Common myeloid progenitor, CD34-positive (primary cell): ENCODE measurements at regions not wholly inside any gene's neighbourhood (a gene's known extent, or its start where the extent isn't known, plus 50 kb on each side); places are given as distances from the start of the nearest gene placed in this dataset.
"Not testable (repeated sequence)": the region's sequence is repeated elsewhere in the genome, so short reads cannot be mapped to it uniquely, and the experiment has no call there.

Experiments used
- CTCF ChIA-PET: fragments of 350-600 bp; sonication (Branson Sonifier 250); formaldehyde crosslinking; loops from one replicate; lab custom pipeline; 2021; ENCODE audit warnings: antibody characterized with exemption; lab: Charles Lee
- POLR2A ChIA-PET: fragments of 350-600 bp; sonication (Branson Sonifier 250); formaldehyde crosslinking; loops from one replicate; lab custom pipeline; 2021; ENCODE audit warnings: antibody characterized with exemption; lab: Charles Lee
- DNase-seq, 3 donors: peaks; one replicate each; pipeline versions ENCODE4 v3.0.0 to v3.0.0-alpha.2; 2013
- H3K27ac ChIP-seq, 2 experiments: 1 replicate in 1 of 2; 2 replicates in 1 of 2; pipeline ENCODE4 v1.7.0; 2013; ENCODE audit warnings: inconsistent platforms in 2 of 2, low read length in 2 of 2, mild to moderate bottlenecking in 2 of 2, low read depth in 1 of 2, moderate library complexity in 1 of 2; ENCODE audit not compliant: severe bottlenecking in 2 of 2, insufficient read depth in 1 of 2, poor library complexity in 1 of 2
- H3K27me3 ChIP-seq, 5 experiments: replicated peaks in 2 of 5; 1 replicate in 3 of 5; 2 replicates in 2 of 5; pipeline versions ENCODE4 v1.6.1 to v1.7.0; 2013; ENCODE audit warnings: low read length in 4 of 5, mild to moderate bottlenecking in 2 of 5, moderate library complexity in 2 of 5, inconsistent platforms in 1 of 5; ENCODE audit not compliant: insufficient read depth in 5 of 5, control insufficient read depth in 4 of 5
- H3K36me3 ChIP-seq, 4 experiments: 1 replicate in 2 of 4; 2 replicates in 2 of 4; pipeline versions ENCODE4 v1.6.1 to v1.7.0; 2013; ENCODE audit warnings: low read length in 3 of 4, control low read depth in 1 of 4, mild to moderate bottlenecking in 1 of 4; ENCODE audit not compliant: control insufficient read depth in 4 of 4, insufficient read depth in 4 of 4
- H3K4me1 ChIP-seq, 4 experiments: 1 replicate in 3 of 4; 2 replicates in 1 of 4; pipeline versions ENCODE4 v1.6.1 to v1.7.1; 2013; ENCODE audit warnings: low read length in 3 of 4, mild to moderate bottlenecking in 3 of 4, control low read depth in 1 of 4, inconsistent platforms in 1 of 4, moderate library complexity in 1 of 4; ENCODE audit not compliant: control insufficient read depth in 4 of 4, insufficient read depth in 4 of 4; ENCODE audit errors: control extremely low read depth in 1 of 4
- H3K4me3 ChIP-seq, 7 experiments: 1 replicate in 4 of 7; 2 replicates in 3 of 7; pipeline versions ENCODE4 v1.5.1 to v1.7.0; 2013; ENCODE audit warnings: mild to moderate bottlenecking in 7 of 7, low read length in 6 of 7, moderate library complexity in 6 of 7, inconsistent platforms in 2 of 7, low read depth in 2 of 7, control low read depth in 1 of 7; ENCODE audit not compliant: insufficient read depth in 4 of 7, control insufficient read depth in 1 of 7; ENCODE audit errors: extremely low read depth in 1 of 7
- H3K9me3 ChIP-seq, 5 experiments: 1 replicate in 4 of 5; 2 replicates in 1 of 5; pipeline versions ENCODE4 v1.6.1 to v1.7.1; 2013; ENCODE audit warnings: low read length in 4 of 5, mild to moderate bottlenecking in 2 of 5, inconsistent platforms in 1 of 5, low read depth in 1 of 5, moderate library complexity in 1 of 5; ENCODE audit not compliant: control insufficient read depth in 4 of 5, insufficient read depth in 2 of 5; ENCODE audit errors: control extremely low read depth in 1 of 5
- WGBS: methylation state at CpG from one replicate; pipeline ENCODE4 v1.1.5; 2013; ENCODE audit not compliant: insufficient coverage; 5-methylcytosine and 5-hydroxymethylcytosine counted together

- not testable (repeated sequence) for H3K4me3 ChIP-seq
Observed at GRCh38 chr11:42881335-42881734, 430.5 kb upstream of the API5 start.

GRCh38 chr11:42890773-42891172 lies 421.0 kb upstream of the API5 start:
- Histone ChIP-seq H3K27ac (no peak overlapping the region), H3K9me3 (no peaks in the 10 kb centered on the region), H3K4me3 (no peak overlapping the region), H3K27me3 (no peaks in the 10 kb centered on the region), H3K36me3 (no peaks in the 10 kb centered on the region), H3K4me1 (no peaks in the 10 kb centered on the region)
- ChIA-PET POLR2A (no interaction called here), CTCF (no interaction called here)
- WGBS, result 100% methylated on average over 1 of the region's 2 CpGs
- no peak for DNase-seq

More at GRCh38 chr11:42881335-42881734, 430.5 kb upstream of the API5 start:
- H3K36me3 ChIP-seq, DNase-seq, H3K27ac ChIP-seq, H3K4me1 ChIP-seq, POLR2A ChIA-PET, H3K27me3 ChIP-seq, H3K9me3 ChIP-seq, CTCF ChIA-PET: not testable (repeated sequence)
- WGBS, result 90% methylated on average over 5 of the region's 17 CpGs

GRCh38 chr11:42901084-42901483 lies 410.7 kb upstream of the API5 start:
- Histone ChIP-seq H3K27me3 (no peaks in the 10 kb centered on the region), H3K9me3 (no peaks in the 10 kb centered on the region), H3K4me1 (no peaks in the 10 kb centered on the region), H3K36me3 (no peaks in the 10 kb centered on the region), H3K27ac (no peak overlapping the region), H3K4me3 (no peak overlapping the region)
- WGBS, result no CpG with 5 or more reads among the region's 1 CpG
- no peak for DNase-seq
- ChIA-PET CTCF (no interaction called here), POLR2A (no interaction called here)

- no peak for DNase-seq
- Histone ChIP-seq H3K9me3 (peaks cover 0 to 2% (median 0%) of the 10 kb centered on the region in 5 experiments), H3K36me3 (no peaks in the 10 kb centered on the region), H3K4me1 (no peaks in the 10 kb centered on the region), H3K27me3 (no peaks in the 10 kb centered on the region), H3K4me3 (no peak overlapping the region), H3K27ac (no peak overlapping the region)
- ChIA-PET POLR2A (no interaction called here), CTCF (no interaction called here)
- WGBS, result 96% methylated on average over 5 of the region's 7 CpGs
Observed at GRCh38 chr11:42906226-42906625, 405.6 kb upstream of the API5 start.

GRCh38 chr11:42913731-42914130 lies 398.1 kb upstream of the API5 start:
- H3K4me3 ChIP-seq, result no peak overlapping the region
- no peaks in the 10 kb centered on the region for H3K27me3 ChIP-seq
- WGBS, result no CpG with 5 or more reads among the region's 2 CpGs
- ChIA-PET CTCF (no interaction called here), POLR2A (no interaction called here)
- no peaks in the 10 kb centered on the region for H3K36me3 ChIP-seq
- peaks cover 0 to 2% (median 0%) of the 10 kb centered on the region in 5 experiments for H3K9me3 ChIP-seq
- H3K4me1 ChIP-seq, result no peaks in the 10 kb centered on the region
- no peak overlapping the region for H3K27ac ChIP-seq
- DNase-seq, result no peak

GRCh38 chr11:42923651-42924050 lies 388.1 kb upstream of the API5 start:
- no peaks in the 10 kb centered on the region for H3K27me3 ChIP-seq
- 100% methylated on average over 1 of the region's 3 CpGs for WGBS
- ChIA-PET POLR2A (no interaction called here), CTCF (no interaction called here)
- H3K36me3 ChIP-seq, result no peaks in the 10 kb centered on the region
- peaks cover 0 to 2% (median 0%) of the 10 kb centered on the region in 5 experiments for H3K9me3 ChIP-seq
- H3K4me3 ChIP-seq, result no peak overlapping the region
- H3K4me1 ChIP-seq, result no peaks in the 10 kb centered on the region
- DNase-seq, result no peak
- no peak overlapping the region for H3K27ac ChIP-seq

- Histone ChIP-seq H3K4me1 (no peaks in the 10 kb centered on the region), H3K9me3 (no peaks in the 10 kb centered on the region), H3K27ac (no peak overlapping the region), H3K36me3 (no peaks in the 10 kb centered on the region), H3K4me3 (no peak overlapping the region), H3K27me3 (no peaks in the 10 kb centered on the region)
- ChIA-PET POLR2A (no interaction called here), CTCF (no interaction called here)
- DNase-seq, result no peak
- 100% methylated on average over 3 of the region's 3 CpGs for WGBS
Observed at GRCh38 chr11:42925916-42926315, 385.9 kb upstream of the API5 start.
